NCI-H1092 (cell line): ENCODE measurements at regions not wholly inside any gene's neighbourhood (a gene's known extent, or its start where the extent isn't known, plus 50 kb on each side); places are given as distances from the start of the nearest gene placed in this dataset.

Experiments
- DNase-seq: peaks from one replicate; lab custom pipeline; 2025; lab: John Stamatoyannopoulos, UW

DNA sequence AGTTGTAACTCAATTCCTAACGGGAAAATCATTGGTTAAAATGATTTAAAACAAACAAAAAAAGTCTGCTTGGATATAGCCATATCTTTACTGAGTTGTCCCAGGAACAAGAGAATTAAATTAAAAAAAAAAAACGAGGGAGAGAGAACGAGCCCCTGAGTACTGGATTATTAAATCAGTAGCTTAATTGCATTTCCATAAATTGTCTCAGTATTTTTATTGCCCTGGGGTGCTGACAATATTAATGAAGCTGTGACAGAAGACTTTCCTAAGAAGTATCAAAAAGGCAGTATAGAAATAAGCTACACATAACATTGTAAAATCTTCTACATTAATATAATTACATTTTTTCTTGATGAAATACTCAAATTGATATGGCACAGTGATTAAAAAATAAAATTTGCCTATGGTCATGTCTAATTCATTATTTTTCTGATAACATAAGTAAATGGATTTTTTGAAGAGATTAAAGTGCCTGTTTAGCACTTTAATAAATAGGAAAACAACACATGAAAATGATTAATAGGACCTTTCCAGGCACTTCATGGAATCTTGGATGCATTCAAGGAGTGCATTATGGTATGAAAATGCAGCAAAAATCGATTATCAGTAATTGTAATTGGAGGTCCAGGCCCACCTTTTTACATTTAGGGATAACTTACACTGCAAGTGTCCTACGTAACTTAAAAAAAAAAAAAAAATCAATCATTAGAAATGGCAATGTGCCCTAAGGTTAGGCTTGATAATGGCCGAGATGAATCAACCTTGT is 2233.4 kb downstream of the ARAP2 start:
- DNase-seq: no peak

DNA sequence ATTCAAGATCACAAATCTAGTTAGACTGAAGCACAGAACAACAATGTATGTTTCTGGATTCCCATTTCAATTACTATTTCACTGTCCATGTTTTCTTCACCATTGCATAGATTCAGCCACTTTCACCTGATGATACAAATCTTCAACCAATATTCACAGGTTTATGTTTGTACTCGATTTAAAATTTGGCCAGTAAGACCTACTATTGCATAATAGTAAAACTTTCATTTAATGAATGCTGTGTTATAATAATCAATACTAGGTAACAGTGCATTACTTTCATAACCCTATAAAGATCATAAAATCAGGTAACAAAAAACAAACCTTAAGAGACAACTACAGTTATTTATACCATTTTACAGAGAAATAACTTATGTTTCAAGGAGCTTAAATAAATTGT is 2209.1 kb downstream of the ARAP2 start:
- DNase-seq: no peak

GRCh38 chr4:34037280-34037679 is 2207.0 kb downstream of the ARAP2 start:
- DNase-seq: no peak

GRCh38 chr4:34039766-34040165 is 2204.5 kb downstream of the ARAP2 start:
- no peak for DNase-seq

GRCh38 chr4:34043131-34043530 is 2201.2 kb downstream of the ARAP2 start:
- no peak for DNase-seq

- DNase-seq: no peak
These were observed 2197.7 kb downstream of the ARAP2 start for GRCh38 chr4:34046580-34046979.

DNA sequence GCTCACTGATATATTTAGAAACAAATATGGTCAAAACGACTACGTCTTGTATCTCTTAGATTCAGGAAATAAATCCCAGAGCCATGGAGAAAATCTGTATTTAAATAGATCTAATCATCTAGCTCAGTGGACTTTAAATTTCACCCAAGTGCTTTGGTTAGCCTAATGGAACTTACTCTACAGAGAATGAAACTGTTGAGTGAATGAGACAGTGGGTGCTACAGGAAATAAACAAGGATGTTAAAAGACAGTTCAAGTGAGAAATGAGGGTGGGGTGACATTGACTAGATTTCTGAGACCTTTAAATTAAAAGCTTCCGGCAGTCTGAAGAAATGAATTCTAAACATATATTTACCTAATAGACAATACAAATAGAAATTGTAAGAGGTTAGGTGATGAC is 2197.0 kb downstream of the ARAP2 start:
- DNase-seq: no peak

DNA sequence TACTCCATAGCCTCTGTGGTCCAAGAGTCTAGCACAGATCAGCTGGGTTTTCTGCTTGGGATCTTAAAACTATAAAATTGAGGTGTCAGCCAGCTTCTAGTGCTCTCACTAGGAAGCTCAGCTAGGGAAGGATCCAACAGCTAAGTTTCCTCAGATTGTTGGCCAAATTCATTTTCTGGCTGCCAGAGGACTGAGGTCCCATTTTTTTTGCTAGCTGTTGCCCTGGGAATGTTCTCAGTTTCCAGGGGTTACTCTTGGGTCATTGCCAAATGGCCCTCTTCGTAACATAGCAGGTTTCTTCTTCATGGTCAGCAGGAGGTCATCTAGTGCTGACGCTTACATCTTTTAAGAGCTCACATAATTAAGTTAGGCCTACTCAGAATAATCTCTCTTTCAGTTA is 2178.2 kb downstream of the ARAP2 start:
- no peak for DNase-seq

GRCh38 chr4:34091451-34091850 is 2152.9 kb downstream of the ARAP2 start:
- no peak for DNase-seq

GRCh38 chr4:34094114-34094513 is 2150.2 kb downstream of the ARAP2 start:
- DNase-seq: no peak

DNA sequence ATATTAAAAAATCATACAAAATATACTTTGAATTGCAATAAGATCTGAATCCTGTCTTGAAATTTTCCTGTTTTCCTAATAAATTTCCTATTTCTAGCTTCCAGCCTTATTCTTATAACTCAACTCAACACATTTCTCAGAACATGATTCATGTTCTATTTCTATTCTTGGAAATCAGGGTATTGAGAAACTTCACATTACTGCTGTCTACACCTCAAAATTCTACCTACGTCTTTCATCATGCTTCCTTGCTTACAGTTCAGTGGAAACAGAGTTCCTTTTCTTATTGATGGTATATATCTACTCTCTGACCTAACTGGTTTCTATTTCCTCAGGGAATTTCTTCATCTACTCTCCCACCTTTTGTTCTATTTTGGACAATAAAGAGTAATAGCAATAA is 2139.0 kb downstream of the ARAP2 start:
- DNase-seq: no peak

- DNase-seq: no peak
These were observed 2135.9 kb downstream of the ARAP2 start for GRCh38 chr4:34108391-34108790.

- no peak for DNase-seq
These were observed 2131.7 kb downstream of the ARAP2 start for GRCh38 chr4:34112573-34112972.

GRCh38 chr4:34138385-34138784 is 2105.9 kb downstream of the ARAP2 start:
- DNase-seq: no peak

DNA sequence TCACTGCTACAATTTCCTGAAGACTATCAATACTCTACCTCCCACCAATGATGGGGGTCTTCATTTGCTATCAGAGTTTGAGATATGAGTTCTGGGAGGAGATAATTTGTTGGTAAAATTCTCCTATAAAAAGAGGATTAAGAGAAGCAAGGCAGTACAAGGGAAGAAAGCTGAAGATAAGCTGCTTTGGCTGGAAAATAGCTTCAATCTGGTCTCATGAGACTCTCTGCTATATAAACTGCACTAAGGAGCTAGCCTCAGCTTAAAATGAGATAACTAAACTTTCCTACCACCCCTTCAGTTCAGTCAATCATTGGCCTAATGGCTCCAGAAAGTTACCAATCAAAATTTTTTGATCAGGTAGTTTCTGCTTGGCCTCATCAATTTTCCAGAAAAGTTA is 2105.0 kb downstream of the ARAP2 start:
- DNase-seq: no peak

DNA sequence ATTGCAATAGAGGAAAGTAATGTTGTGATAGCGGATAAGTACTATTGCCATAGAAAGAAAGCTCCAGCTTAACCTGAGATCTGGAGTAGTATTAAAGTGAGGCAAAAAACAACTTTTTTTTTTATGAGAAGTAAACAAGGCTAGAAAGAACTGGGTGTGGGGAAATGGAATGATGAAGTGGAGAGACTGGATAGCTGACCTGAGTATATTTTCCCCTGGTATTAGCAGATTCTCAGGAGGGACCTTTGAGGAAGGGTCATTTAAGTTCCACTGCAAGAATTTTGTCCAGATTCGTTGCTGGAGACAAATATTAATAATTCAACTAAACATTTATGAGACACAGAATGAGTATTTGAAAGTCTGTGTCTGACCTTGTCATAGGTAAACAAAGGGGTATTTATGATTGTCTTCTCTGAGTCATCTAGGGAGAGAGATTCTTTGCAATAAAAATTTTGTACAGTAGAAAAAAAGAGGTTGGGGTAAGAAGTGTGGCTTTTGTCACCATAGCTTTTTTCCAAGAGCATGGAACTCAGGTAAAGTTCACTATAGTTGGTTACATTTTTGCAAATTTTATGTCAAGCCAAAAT is 2095.9 kb downstream of the ARAP2 start:
- DNase-seq: no peak

DNA sequence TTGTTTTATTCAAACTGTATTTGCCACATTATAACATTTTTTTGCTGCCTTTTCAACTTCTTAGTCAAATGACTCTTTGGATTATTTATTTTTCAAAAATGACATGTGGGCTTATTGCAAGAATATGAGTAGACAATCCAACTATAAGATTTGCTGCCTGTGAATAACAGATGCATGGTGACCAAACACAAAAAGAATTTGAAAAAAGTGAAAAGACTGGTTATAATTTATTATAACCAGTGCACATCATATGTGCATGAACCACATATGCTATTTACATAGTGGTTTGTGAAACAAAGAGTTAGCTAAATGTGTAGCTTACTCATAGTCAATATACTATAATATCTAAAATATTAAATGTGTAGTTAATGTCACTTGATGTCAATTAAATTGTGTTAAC is 2086.8 kb downstream of the ARAP2 start:
- DNase-seq: no peak

DNA sequence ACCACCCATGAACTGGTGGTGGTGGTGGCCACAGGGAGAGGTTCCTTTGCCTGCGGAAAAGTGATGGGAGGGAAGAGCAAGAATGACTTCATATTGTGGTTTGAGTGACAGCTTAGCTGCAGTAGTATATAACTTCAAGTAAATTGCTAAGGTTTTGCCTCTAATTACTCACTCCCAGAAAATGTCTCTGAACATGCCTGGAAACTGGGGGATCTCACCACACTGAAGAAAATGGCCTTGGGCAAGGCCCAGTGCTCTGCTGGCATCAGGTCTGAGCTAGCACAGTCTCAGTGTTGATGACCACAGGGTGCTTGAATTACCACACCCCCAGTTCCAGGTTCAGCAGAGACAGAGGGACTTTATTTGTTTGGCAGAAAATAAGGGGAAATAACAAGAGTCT is 2085.4 kb downstream of the ARAP2 start:
- DNase-seq: no peak

DNA sequence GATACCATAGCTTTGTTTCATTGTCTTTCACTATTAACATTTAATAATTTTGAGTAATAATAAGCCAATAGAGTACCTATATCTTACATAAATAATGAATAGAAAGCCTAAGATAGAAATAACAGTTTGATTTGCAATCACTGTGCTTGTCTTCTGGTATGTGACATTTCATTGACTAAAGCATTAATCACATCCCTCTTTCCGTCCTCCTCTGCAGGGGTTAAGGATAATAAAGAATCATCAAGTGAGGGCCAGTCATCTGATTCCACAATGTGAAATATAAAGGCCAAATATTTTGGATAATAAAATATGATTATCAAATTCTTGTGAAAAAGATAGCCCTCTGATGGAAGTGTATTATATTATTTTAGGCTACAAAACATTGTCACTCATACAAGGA is 2073.4 kb downstream of the ARAP2 start:
- DNase-seq: no peak

- DNase-seq: no peak
These were observed 2067.7 kb downstream of the ARAP2 start for GRCh38 chr4:34176609-34177008.

DNA sequence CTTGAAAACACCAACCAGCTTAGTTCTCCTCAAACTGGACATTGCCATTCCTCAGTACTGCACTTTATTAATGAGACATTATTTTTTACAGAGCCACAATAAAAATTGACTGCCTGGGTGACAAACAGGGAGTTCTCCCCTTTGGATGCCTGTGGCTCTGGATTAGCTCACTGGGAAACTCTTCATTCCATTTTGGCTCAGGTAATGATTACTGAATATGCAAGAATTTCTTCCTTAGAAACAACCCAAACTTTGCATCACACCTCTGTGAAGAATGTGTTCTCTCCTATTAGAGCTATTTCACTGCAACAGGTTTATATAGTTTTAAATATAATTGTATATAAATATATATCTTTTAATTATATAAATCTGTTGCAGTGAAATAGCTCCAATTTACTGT is 2065.8 kb downstream of the ARAP2 start:
- DNase-seq: no peak

- no peak for DNase-seq
These were observed 2062.9 kb downstream of the ARAP2 start for GRCh38 chr4:34181311-34181841.

DNA sequence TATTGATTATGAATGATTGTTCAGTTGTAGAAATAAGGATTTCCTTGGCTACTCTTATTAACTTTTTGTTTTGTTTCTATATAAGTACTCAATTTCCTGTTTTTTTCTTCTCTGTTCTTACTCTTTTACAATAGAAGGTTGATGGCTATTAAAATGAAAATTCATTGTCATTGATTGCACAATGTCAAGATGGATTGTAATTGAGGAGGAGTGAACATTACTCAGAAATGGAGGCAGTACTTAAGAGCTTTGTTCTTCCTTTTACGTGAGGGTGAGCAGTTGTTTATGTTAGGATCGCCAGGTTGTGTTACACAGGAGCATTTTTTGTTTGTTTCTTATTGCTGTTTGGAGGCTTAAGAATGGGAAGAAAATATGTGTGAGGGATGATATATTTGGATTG is 2062.4 kb downstream of the ARAP2 start:
- DNase-seq: no peak

- no peak for DNase-seq
These were observed 2062.0 kb downstream of the ARAP2 start for GRCh38 chr4:34182306-34182705.
